ENCODE measurements at regions not wholly inside any gene's neighbourhood (a gene's known extent, or its start where the extent isn't known, plus 50 kb on each side); places are given as distances from the start of the nearest gene placed in this dataset.

- Histone ChIP-seq H3K27ac (replicated peaks) (no peak overlapping the region), H3K27me3 (ENCODE audit: insufficient read depth, poor library complexity, severe bottlenecking) (no peaks in the 10 kb centered on the region), H3K4me3 (replicated peaks; ENCODE audit: insufficient read depth, low read length) (no peak overlapping the region)
- TF ChIP-seq SPI1 (IDR thresholded peaks at IDR 0.05; ENCODE audit: borderline replicate concordance, low read depth) (no peak), REST (IDR thresholded peaks at IDR 0.05; ENCODE audit: insufficient replicate concordance, low read depth) (no peak), POLR2AphosphoS5 (IDR thresholded peaks at IDR 0.05; ENCODE audit: low read depth) (no peak), GABPA (IDR thresholded peaks at IDR 0.05; ENCODE audit: low read depth) (no peak), CTCF (IDR thresholded peaks at IDR 0.05; ENCODE audit: insufficient read depth, low read length) (no peak)
- DNase-seq (ENCODE audit: low read depth in 1 of 2, low spot score in 1 of 2): no peak
Measured at GRCh38 chr4:126479709-126480108, 1153.0 kb upstream of the INTU start.

GRCh38 chr4:126482311-126482710 lies 1150.4 kb upstream of the INTU start:
- Histone ChIP-seq H3K27me3 (ENCODE audit: insufficient read depth, poor library complexity, severe bottlenecking) (no peaks in the 10 kb centered on the region), H3K27ac (replicated peaks) (no peak overlapping the region), H3K4me3 (replicated peaks; ENCODE audit: insufficient read depth, low read length) (no peak overlapping the region)
- DNase-seq (ENCODE audit: low read depth in 1 of 2, low spot score in 1 of 2): no peak
- no peak for TF ChIP-seq REST (IDR thresholded peaks at IDR 0.05; ENCODE audit: insufficient replicate concordance, low read depth)
- no peak for TF ChIP-seq SPI1 (IDR thresholded peaks at IDR 0.05; ENCODE audit: borderline replicate concordance, low read depth)
- TF ChIP-seq CTCF (IDR thresholded peaks at IDR 0.05; ENCODE audit: insufficient read depth, low read length): no peak
- TF ChIP-seq GABPA (IDR thresholded peaks at IDR 0.05; ENCODE audit: low read depth): no peak
- no peak for TF ChIP-seq POLR2AphosphoS5 (IDR thresholded peaks at IDR 0.05; ENCODE audit: low read depth)

GRCh38 chr4:126486377-126486776 lies 1146.4 kb upstream of the INTU start:
- no peaks in the 10 kb centered on the region for H3K27me3 ChIP-seq (ENCODE audit: insufficient read depth, poor library complexity, severe bottlenecking)
- no peak for DNase-seq (ENCODE audit: low read depth in 1 of 2, low spot score in 1 of 2)
- no peak for TF ChIP-seq REST (IDR thresholded peaks at IDR 0.05; ENCODE audit: insufficient replicate concordance, low read depth)
- TF ChIP-seq GABPA (IDR thresholded peaks at IDR 0.05; ENCODE audit: low read depth): no peak
- no peak for TF ChIP-seq SPI1 (IDR thresholded peaks at IDR 0.05; ENCODE audit: borderline replicate concordance, low read depth)
- TF ChIP-seq POLR2AphosphoS5 (IDR thresholded peaks at IDR 0.05; ENCODE audit: low read depth): no peak
- no peak for TF ChIP-seq CTCF (IDR thresholded peaks at IDR 0.05; ENCODE audit: insufficient read depth, low read length)
- H3K27ac ChIP-seq (replicated peaks): no peak overlapping the region
- H3K4me3 ChIP-seq (replicated peaks; ENCODE audit: insufficient read depth, low read length): no peak overlapping the region

Data from HL-60 (cell line).